ENCODE measurements at regions not wholly inside any gene's neighbourhood (a gene's known extent, or its start where the extent isn't known, plus 50 kb on each side); places are given as distances from the start of the nearest gene placed in this dataset.

DNA sequence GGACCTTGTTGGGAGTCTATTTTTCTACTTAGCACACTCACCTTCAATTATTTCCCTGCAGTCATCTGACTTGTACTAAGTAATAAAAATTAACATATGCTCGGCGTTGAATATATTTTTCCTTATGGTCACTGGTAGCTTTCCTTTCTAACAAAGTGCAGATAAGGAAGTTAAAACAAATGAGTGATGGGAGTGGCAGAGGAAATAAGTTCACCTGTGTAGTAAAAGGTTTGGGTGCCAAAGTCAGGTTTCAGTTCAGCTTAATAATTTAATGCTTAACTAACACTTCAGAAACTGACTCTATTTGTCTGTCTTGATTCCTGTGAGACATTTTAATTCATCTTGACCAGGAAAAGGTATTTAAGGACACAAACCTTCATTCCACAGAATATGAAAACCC, 184.4 kb downstream of the PCDH7 start:
- Histone ChIP-seq H3K27ac (ENCODE audit: low read depth in 1 of 2, low read length in 2 of 2) (no peak overlapping the region), H3K4me3 (ENCODE audit: low read length) (no peak overlapping the region), H3K9me3 (ENCODE audit: control insufficient read depth in 1 of 2, insufficient read depth in 1 of 2, low read length in 2 of 2) (no peaks in the 10 kb centered on the region), H3K4me1 (ENCODE audit: insufficient read depth, low read length) (no peaks in the 10 kb centered on the region), H3K36me3 (ENCODE audit: insufficient read depth, low read length) (no peaks in the 10 kb centered on the region), H3K27me3 (ENCODE audit: control insufficient read depth in 1 of 2, insufficient read depth in 2 of 2, low read length in 2 of 2) (no peaks in the 10 kb centered on the region)
- no peaks in the 10 kb centered on the region for H3K36me3 Mint-ChIP-seq (ENCODE audit: low read depth)
- TF ChIP-seq, protein P1, sequence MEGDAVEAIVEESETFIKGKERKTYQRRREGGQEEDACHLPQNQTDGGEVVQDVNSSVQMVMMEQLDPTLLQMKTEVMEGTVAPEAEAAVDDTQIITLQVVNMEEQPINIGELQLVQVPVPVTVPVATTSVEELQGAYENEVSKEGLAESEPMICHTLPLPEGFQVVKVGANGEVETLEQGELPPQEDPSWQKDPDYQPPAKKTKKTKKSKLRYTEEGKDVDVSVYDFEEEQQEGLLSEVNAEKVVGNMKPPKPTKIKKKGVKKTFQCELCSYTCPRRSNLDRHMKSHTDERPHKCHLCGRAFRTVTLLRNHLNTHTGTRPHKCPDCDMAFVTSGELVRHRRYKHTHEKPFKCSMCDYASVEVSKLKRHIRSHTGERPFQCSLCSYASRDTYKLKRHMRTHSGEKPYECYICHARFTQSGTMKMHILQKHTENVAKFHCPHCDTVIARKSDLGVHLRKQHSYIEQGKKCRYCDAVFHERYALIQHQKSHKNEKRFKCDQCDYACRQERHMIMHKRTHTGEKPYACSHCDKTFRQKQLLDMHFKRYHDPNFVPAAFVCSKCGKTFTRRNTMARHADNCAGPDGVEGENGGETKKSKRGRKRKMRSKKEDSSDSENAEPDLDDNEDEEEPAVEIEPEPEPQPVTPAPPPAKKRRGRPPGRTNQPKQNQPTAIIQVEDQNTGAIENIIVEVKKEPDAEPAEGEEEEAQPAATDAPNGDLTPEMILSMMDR (IDR thresholded peaks at IDR 0.05): no peak
- H3K4me1 Mint-ChIP-seq (ENCODE audit: low read depth): no peaks in the 10 kb centered on the region
- POLR2A ChIA-PET: no interaction called here
- H3K4me3 Mint-ChIP-seq: no peak overlapping the region
- no peaks in the 10 kb centered on the region for H3K27me3 Mint-ChIP-seq
- CTCF ChIA-PET: no interaction called here
- H3K9me3 Mint-ChIP-seq: peaks cover 3% of the 10 kb centered on the region
- no peak for DNase-seq
- no peak overlapping the region for H3K27ac Mint-ChIP-seq
- ATAC-seq (ENCODE audit: poor library complexity): no peak
- intact Hi-C loops (cut with DNase I, micrococcal nuclease): no loop called here

DNA sequence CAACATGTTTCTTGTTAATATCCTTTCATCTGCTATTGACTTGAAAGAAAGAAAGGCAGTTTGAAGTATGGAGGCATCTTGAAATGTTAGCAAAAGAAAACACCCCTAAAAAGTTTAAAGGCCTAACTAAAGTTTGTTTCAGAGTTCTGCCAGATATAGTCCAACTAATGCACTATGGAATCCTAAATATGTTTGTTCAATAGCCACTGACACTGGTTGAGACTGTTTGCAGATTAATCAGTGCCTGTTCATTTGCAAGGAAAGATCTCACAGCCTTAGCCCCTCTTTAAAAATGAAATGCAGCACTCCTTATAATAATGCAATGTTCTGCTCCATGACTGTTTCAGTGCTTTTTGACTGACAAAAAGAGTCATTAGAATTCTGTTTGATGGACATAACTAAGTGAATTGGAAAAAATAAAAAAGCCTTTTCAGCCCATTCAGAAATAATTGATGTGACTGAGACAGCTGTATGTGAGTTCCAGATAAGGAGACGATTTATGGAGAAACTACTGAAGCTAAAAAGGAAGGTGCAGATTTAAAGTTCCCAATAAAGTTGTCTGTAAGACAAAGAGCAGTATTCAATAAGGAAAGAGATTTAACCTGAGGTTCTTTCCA, 192.0 kb downstream of the PCDH7 start:
- H3K36me3 ChIP-seq (ENCODE audit: insufficient read depth, low read length): no peaks in the 10 kb centered on the region
- H3K9me3 ChIP-seq (ENCODE audit: control insufficient read depth in 1 of 2, insufficient read depth in 1 of 2, low read length in 2 of 2): no peaks in the 10 kb centered on the region
- no peaks in the 10 kb centered on the region for H3K4me1 ChIP-seq (ENCODE audit: insufficient read depth, low read length)
- no peak for DNase-seq
- ChIA-PET POLR2A (no interaction called here), CTCF (no interaction called here)
- H3K27ac Mint-ChIP-seq: no peak overlapping the region
- H3K36me3 Mint-ChIP-seq (ENCODE audit: low read depth): no peaks in the 10 kb centered on the region
- intact Hi-C loops (cut with DNase I, micrococcal nuclease): no loop called here
- TF ChIP-seq, protein P1 (IDR thresholded peaks at IDR 0.05): no peak
- no peaks in the 10 kb centered on the region for H3K27me3 Mint-ChIP-seq
- peaks cover 10% of the 10 kb centered on the region for H3K9me3 Mint-ChIP-seq
- no peak for ATAC-seq (ENCODE audit: poor library complexity)
- H3K27ac ChIP-seq (ENCODE audit: low read depth in 1 of 2, low read length in 2 of 2): no peak overlapping the region
- H3K4me1 Mint-ChIP-seq (ENCODE audit: low read depth): no peaks in the 10 kb centered on the region
- no peak overlapping the region for H3K4me3 ChIP-seq (ENCODE audit: low read length)
- no peaks in the 10 kb centered on the region for H3K27me3 ChIP-seq (ENCODE audit: control insufficient read depth in 1 of 2, insufficient read depth in 2 of 2, low read length in 2 of 2)
- no peak overlapping the region for H3K4me3 Mint-ChIP-seq

DNA sequence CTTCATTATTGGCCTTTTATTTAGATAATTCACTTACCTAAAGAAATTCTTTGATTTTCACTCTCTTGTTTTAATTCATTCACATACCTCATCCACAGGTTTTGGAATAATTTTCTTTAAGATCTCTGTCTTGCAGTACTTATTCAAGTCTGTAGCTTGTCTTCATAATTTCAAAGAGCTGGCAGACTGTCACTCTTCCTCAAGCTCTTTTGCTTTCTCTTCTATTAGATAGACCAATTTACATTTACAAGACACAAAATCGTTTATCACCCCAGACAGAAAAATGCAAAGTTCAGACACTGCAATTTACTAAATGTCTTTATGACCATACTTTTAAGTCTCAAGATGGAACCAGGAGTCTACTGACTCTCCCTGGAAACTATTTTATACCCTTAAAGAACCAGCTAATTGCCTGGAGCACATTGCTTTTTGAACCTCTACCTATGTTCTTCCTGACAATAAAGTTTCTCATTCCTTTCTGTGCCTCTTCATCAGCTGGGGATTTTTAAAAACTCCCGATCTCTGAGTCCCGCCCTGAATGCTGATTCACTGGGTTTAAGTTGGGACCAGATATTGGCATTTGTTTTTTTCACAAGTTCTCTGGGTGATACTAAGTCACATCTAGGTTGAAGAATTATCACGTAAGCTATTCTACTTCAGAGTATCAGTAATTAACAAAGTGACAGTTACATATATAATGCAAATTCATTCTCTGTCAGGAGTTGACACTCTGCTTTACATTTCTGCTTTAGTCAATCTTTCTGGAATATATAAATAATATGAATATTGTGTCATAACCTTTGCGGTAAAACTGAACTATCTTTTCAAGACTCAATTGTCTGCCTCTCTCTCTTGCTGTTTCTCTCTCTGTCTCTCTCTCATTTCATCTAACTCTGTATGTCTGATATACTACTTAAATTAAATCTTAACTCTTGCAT, 196.4 kb downstream of the PCDH7 start:
- CTCF ChIA-PET: no interaction called here
- H3K27ac Mint-ChIP-seq: no peak overlapping the region
- intact Hi-C loops (cut with DNase I, micrococcal nuclease): no loop called here

More for the DNA sequence above, 196.4 kb downstream of the PCDH7 start:
- H3K4me3 ChIP-seq (ENCODE audit: low read length): no peak overlapping the region
- no peaks in the 10 kb centered on the region for H3K36me3 ChIP-seq (ENCODE audit: insufficient read depth, low read length)
- peaks cover 8% of the 10 kb centered on the region for H3K9me3 Mint-ChIP-seq
- H3K27me3 ChIP-seq (ENCODE audit: control insufficient read depth in 1 of 2, insufficient read depth in 2 of 2, low read length in 2 of 2): no peaks in the 10 kb centered on the region
- no peaks in the 10 kb centered on the region for H3K9me3 ChIP-seq (ENCODE audit: control insufficient read depth in 1 of 2, insufficient read depth in 1 of 2, low read length in 2 of 2)
- POLR2A ChIA-PET: no interaction called here
- H3K4me3 Mint-ChIP-seq: no peak overlapping the region
- H3K4me1 Mint-ChIP-seq (ENCODE audit: low read depth): no peaks in the 10 kb centered on the region
- H3K27me3 Mint-ChIP-seq: no peaks in the 10 kb centered on the region
- ATAC-seq (ENCODE audit: poor library complexity) (no peak), DNase-seq (no peak)
- no peaks in the 10 kb centered on the region for H3K36me3 Mint-ChIP-seq (ENCODE audit: low read depth)
- H3K27ac ChIP-seq (ENCODE audit: low read depth in 1 of 2, low read length in 2 of 2): no peak overlapping the region
- TF ChIP-seq, protein P1 (IDR thresholded peaks at IDR 0.05): no peak
- no peaks in the 10 kb centered on the region for H3K4me1 ChIP-seq (ENCODE audit: insufficient read depth, low read length)
